ENCODE measurements at regions not wholly inside any gene's neighbourhood (a gene's known extent, or its start where the extent isn't known, plus 50 kb on each side); places are given as distances from the start of the nearest gene placed in this dataset.
"Not testable (repeated sequence)": the region's sequence is repeated elsewhere in the genome, so short reads cannot be mapped to it uniquely, and the experiment has no call there.

DNA sequence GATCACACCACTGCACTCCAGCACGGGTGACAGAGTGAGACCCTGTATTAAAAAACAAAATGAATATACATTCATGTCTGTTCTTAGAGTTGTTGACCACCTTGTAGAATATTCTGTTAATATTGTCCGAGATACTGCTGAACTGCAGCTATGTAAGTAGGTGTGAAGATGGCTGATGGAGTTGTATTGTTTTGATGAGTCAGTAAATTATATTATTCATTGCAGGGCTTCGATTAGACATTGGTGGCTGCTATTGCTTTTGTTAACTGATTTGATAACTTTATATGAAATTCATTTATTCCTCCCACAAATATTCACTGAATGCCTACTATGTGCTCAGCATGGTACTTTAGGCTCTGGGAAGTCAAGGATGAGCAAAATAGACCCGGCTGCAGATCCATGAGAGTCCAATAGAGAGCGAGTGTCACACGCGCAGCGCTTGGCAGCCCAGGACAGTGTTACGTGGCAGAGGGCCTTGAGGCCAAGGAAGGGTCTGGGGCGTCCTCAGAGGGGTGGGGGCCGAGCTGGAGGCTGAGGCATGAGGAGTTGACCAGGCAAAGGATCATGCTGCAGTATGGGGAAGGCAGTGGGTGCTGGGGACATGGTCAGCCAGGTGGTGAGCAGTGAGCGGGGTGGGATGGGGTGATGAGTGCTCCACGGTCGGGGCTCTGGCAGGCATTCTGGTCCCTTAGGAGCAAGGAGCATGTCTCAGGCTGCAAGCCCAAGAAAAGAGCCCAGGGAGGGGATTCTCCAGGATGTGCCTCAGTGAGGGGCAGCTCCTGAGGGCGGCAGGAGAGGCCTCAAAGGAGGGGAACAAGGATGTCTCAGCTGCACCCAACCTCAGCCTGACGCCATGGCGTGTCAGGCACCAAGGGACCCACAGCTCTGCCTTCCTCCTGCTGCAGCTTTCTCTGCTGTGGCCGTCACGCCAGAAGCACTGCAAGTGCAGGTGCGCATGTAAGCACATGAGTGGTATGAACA, 243.5 kb downstream of the GADD45G start:
- peak; percentile 30 for DNase-seq

DNA sequence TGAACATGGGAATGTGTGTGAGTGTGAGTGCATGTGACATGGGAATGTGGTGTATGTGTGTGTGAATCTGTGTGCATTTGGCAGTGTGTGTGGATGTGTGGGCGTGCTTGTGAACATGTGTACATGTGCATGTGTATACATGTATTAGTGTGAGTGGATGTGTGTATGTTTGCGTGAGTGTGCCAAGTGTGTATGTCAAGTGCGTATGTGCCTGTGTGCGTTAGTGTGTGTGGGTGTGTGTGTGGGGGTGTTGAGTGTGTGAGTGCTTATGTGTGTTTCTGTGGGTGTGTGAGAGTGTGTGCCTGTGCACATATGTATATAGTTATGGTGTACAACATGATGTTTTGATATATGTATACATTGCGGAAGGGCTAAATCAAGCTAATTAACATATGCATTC, 244.3 kb downstream of the GADD45G start:
- no peak for DNase-seq

DNA sequence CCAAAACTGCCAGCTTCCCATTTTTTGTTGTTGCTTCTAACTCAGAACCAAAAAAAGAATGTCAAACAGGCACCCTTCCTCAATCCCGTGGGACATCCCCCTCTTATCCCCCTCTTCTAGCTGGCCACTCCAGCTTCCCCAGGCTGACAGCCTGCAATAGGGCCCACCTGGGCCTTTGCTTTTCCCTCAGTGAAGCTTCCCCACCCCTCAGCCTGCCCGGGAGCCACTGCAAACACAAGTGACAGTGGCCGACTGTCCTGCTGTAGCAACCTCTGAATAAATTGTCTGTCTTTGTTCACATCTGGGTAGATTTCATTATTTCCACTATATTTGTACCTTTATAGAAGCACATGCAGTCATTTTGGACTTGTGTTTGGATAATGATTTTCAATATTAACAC, 245.3 kb downstream of the GADD45G start:
- no peak for DNase-seq

DNA sequence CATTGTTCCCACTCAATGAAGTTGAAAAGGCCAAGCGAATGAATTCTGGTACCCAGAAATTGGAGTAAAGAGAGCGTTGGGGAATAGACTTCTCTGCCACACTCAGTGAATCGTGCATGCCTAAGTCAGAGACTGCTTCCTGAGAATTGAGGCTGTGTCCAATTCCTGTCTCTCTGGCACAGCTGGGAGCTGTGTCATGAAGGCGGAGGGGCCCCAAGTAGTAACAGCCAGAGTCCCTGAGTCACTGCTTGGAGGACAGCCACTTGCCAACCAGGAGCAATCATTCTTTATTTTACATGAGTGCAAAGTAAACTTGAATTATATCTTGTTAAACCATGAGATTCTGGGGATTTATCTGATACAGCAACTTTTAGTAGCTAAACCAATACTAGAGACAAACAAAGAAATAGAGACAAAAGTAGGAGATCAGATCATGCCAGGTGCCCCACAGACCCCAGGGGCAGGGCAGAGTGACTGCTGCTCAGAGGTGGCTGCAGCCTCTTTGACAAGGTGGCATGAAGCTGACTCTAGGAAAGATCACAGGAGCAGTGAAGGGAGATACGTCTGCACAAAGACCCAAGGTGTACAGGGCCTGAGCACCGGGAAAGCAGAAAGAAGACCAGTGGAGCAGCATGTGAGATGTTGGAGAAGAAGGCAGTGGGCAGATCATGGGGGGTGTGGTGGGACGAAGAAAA, 246.0 kb downstream of the GADD45G start:
- DNase-seq, result peak; percentile 26

DNA sequence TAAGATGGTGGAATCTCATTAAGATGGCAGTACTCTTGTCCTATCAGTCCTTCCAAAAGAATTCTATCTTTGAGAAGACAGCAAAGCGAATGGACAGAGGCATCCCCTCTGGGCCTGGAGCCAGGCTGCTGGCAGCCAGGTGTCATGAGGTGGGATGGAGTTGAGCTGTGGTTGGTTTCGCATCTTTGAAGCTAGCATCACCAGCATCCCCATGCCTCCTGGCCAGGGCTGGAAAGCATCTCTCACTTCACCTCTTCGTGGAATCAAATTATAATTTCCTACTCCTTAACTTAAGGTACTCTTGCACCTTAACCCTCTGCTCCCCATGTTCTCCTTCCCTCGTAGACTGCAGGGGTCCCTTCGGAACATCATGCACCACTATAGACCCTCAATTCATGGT, 248.3 kb downstream of the GADD45G start:
- no peak for DNase-seq

DNA sequence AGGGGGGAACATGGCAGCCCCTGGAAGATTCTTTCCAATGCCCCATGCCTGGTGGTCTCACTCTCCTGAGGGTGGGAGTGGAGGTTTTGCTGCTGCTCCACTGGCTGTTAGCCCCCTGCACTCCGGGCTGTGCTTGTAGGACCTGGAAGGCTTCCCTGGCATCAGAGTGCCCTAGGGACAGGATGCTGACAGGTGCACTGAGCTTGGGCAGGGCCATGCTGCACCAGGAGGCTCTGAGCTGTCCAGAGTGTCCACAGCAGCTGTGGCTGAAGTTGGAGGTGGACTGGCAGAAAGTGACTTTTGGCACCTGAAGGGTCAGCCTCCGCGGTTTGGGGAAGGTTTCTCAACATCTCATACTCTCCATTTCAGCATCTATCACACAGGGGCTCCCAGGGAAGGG, 249.1 kb downstream of the GADD45G start:
- peak; percentile 42 for DNase-seq

DNA sequence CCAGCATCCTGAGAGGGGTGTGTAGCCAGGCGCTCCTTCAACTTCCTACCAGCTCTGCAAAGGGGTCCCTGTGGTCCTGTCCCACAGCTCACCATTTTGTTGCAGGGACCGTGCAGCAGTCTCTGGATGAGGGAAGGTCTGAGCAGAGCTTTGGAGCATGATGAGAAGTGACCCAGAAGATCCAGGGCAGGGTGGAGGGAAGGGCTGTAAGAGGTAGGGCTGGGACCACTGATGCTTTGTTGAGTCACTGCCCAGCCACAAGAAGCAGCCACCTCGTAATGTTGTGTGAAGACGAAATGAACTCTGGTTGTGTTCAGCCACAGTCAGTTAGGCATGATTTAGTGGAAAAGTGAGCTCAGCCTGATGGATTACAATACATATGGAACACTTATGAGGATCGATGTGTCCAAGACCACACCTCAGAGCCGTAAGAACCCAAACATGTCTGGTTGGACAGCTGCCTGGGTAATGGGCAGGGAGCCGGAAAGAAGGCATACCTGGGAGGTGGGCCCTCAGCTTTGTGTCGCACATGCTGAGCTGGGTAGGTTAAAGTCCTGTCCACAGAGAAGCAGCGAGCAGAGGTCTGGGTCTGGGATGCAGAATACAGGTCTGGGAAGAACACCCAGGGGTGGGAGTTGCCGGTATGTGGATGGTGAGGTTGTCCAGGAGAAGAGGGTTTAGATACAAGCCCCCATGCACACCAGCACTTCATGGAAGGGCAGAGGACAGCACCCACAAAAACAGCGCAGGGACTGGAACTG, 250.1 kb downstream of the GADD45G start:
- DNase-seq, result peak; percentile 44

DNA sequence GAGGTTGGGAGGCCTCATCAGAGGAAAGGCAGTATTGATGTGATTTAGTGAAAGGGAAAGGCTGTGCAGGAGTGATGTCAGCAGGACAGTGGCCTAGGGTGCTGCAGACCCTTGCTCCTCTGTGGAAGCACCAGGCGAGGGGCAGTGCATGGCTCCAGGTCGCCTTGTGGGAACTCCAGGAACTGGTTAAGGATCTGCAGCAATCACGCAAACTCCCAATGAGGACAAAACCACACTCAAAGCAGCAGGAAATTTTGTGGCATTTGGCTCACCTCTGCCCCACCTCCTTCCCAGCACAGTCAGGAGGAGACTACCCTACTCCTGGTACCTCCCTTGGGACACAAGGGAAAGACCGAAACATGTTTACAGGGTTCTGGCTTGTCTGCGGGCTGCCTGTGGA, 251.5 kb downstream of the GADD45G start:
- peak; percentile 30 for DNase-seq

DNA sequence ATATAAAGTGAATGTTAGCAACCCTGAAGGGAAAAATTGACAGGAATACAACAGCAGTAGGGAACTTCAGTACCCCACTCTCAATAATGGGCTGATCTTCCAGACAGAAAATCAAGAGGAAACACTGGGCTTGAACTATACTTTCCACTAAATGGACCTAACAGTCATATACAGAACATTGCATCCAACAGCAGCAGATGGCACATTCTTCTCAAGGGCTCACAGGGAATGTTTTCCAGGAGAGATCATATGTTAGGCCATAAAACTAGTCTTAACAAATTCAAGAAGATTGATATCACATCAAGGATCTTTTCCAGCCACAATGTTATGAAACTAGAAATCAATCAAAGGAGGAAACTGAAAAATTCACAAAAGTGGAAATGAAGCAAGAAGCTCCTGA, 252.1 kb downstream of the GADD45G start:
- DNase-seq, result not testable (repeated sequence)

DNA sequence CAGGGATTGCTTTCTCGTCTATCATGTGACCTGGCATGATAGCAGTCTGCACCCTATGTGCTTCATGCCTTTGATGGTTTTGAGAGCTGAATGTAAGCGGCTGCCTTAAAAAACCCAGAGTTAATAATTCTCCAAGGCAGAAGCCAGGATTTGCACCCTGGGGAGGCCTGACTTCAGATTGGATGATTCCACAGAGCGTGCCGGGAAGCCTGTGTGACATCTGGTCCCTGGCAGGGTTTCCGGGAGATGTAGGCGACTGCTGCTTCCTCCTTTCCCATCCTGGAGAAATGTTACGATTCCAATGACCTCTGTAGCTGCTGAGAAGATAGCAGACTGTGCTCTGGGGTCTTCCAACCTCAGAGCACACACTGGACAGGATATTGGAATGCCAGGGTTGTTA, 255.0 kb downstream of the GADD45G start:
- not testable (repeated sequence) for DNase-seq

DNA sequence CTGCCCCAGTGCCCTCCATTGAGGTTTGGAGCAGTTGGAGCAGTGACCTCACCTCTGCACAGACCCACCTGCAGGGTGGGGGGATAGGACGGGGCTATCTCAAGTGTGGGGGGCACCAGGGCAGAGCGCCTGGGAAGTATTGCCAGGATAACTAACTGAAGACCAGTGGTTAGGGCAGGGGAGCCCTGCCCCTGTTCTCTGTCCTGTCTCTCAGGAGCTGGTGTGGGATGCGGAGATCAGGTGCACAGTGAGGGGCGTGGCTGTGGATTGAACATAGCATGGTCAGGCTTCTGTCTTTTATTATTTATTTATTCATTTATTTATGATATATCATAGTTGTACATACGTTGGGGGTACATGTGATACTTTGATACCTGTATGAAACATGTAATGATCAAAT, 256.6 kb downstream of the GADD45G start:
- DNase-seq, result not testable (repeated sequence)

DNA sequence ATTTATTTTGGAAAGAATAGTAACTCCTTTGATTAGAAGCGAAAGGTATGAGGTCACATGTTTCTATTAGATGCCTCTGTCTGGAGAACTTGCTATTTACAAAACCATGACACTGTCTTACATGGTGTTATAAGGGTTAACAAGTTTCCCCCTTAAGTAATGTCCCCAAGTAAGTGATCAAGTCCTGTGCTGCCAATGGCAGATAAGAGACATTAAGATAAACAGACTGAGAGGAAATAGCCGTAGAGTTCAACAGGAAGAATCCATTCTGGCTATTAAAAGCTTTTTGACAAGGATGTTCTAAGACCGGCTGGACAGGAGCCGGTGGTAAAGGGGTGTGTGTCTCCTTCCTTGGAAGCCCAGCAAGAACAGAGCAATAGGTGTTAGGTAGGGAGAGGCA, 257.5 kb downstream of the GADD45G start:
- DNase-seq, result no peak

DNA sequence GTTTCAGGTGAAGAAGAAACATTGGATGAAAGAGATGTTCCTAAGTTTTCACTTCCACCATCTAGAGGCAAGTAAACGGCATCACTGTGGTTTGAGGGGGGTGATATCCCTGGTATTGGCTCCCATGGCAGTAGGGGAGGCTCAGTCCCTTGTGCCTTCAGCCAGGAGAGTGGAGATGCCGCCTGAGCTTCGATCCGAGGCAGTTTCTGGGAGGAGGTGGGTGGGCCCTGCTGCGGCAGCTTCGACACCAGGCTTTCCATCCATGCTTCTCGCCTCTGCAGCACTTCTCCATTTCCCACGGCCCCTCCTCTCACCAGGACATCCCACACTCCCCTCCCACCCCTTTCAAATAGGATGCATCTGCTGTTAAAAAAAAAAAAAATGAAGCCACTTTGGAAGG, 258.3 kb downstream of the GADD45G start:
- no peak for DNase-seq

DNA sequence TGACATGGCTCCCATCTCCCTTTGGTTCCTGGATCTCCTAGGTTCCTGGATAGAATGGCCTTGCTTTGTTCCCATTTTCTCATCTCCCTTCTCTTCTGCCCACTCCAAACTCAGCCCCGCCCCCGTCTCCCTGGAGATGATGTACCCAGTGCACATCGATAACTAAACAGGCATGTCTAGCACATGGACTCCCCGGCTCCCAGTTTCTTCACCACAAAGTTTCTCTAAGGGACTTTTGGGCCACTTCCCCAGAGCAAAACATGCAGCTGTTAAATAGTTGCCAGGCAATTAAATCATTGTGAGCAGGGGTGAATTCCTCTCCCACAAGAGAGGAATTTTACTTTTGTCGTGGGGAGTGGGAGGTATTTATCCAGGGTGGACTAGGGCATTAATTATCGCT, 259.0 kb downstream of the GADD45G start:
- DNase-seq, result no peak

DNA sequence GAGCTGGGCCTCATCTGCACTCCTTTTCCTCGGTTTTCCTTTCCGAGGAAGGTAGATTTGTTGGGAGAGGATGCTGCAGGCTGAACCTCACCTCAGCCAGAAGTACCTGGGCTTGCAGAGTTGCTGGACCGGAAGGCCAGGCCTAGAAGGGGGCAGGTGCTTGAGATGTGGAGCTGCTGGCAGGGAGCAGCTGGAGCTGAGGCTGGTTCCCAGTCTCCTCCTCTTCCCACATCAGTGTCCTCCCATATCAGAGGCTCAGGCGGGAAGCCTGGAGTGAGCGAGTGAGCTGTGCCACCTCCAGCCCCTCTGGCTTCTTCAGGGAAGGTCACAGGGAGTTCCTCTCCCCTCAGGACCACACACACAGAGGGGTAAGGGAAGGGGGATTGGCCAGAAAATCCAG, 259.4 kb downstream of the GADD45G start:
- no peak for DNase-seq

DNA sequence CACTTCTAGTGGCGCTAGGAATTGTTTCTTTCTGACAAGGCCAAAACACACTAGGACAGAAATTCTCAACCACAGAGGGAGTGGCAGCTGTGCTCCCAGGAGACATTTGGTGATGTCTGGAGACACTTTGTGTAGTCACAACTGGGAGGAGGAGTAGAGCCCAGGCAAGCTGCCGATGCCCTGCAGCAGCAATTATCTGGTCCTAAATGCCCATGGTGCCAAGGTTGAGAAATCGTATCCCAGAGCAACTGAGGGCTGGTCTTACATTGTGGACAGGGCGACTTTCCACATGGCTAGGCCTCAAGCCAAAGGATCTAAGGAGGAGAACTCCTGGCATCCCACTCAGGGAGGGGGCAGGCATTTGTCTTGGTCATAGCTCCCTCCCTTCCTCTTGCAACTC, 259.9 kb downstream of the GADD45G start:
- no peak for DNase-seq

DNA sequence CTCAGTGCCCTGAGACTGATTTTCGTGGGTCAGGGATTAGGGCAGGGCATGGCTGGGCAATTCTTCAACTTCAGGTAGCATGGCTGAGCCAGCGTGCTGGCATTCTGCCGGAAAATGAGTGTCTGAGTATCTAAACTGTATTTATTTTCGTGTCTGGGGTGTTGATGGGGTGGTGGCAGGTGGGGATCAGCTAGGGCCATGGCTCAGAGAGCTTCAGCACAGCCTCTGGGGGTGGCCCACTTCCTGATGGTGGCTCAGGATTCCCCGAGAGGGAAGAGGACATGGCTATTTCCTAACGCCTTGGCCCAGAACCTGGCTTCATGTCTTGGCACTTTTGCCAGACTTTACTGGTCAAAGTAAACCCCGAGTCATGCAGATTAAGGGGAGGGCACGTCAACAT, 260.5 kb downstream of the GADD45G start:
- DNase-seq, result no peak

DNA sequence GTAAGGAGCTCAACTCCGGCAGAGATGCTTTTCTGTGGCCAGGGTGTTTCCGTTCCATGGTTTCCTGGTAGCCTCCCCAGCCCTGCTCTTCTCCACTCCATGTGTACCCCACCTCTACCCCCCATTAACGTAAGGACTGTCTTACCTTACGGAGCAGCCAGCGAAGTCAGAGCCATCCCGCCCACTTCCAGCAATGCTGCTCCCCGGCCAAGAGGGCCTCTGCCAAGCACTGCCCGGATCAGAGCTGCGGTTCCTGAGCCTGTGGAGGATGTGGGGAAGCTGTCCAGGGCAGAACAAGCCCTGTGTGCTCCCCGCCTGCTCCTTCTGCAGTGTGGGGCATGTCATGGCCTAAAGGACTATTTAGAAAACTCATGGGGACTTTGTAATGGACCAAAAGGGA, 261.2 kb downstream of the GADD45G start:
- DNase-seq, result no peak

DNA sequence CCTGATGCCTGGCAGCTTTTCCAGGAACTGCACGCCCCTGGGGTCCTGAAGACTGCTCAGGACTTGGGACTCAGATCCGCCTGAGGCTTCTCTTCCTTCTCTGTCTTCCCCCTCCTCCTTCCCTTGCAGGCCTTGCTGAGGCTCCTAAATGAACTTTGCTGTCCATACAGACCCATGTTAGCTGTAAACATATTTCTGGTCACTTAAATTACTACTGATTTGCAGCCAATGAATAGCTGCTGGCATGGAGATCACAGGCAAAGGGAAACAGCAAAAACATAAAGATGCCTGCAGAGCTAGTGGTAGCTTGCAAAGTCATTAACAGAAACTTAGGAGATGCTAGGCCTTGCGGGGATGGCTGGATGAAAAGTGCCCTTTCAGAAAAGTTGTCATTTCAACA, 261.9 kb downstream of the GADD45G start:
- no peak for DNase-seq

DNA sequence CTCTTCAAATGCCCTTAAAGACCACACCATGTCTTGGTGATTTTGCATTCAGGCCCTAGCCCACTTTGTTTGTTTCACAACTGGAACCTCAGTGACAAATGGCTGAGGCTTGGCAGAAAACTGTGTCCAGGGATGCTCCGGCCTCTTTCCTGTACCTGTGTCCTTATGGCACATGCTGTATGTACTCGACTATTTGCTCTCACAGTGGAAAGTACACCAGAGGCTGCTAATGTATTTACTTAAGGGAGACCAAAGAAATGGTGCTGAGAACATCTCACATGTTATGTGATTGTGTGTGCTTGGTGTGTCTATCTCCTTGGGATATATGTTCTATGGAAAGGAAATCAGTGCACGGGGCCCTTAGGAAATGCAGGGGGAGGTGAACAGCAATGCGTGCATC, 263.3 kb downstream of the GADD45G start:
- no peak for DNase-seq

DNA sequence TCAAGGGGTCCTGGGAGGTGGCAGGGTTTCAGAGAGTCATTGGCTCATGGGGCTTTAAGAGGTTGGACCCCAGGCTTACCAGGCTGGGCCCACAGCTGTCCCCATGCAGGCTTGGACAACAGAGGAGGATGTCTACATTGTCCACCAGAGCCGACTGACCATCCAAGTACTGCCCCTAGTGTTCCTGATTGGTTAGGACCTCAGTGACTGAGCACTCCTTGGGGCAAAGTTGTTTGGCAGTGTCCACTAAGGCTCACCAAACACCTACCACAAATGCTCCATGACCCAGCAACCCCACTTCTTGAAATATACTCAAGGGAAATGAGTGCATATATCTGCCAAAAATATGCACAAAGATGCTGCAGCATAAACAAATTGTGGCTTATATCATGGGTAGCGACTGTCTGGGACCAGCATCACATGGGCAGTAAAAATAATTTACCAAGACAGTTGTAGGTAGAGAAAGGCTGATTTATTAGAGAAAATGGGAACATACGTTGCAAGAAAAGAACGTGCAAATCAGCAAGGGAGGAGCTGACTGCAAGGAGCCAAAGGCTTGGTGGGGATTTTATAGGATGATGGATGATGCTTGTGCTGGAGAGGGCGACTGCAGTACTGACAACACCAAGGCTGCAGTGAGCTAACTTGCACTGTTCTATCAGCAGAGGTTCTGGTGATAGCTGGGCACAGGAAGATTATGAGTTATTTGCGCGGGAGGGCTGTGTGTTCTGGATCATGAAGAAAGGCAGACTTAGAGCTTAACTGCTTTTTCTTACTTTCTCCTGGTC, 265.2 kb downstream of the GADD45G start:
- no peak for DNase-seq

DNA sequence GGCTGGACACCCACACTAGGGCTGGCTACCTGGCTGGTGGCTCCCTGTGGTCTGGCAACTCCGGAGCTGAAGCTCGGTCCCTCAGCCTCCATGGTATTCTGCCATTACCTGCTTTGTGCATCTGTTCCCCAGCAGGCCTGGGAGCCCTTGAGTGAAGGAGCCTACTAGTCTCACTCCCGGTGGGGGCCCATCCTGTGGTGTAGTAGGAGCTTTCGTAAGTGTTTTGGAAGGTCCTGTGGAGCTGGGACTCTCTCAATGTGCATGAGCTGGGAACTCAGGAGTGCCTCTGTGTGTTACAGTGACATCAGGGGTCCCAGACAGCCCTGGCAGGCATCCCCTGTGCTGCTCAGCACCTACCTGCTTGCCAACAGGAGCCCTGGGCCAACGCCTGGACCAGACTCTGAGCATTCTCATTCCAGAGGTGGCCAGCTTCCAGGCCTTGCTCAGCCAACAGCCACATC, 267.1 kb downstream of the GADD45G start:
- DNase-seq, result no peak

Measured in activated CD8-positive, alpha-beta memory T cell treated with anti-CD3 and anti-CD28 coated beads for 24 hours (primary cell).